CMK (cell line): ENCODE measurements at regions not wholly inside any gene's neighbourhood (a gene's known extent, or its start where the extent isn't known, plus 50 kb on each side); places are given as distances from the start of the nearest gene placed in this dataset.

Source experiments
- DNase-seq: peaks from one replicate; pipeline ENCODE4 v3.0.0-alpha.2; 2010; ENCODE audit warnings: low read depth

GRCh38 chr2:2993172-2993692, 384.4 kb downstream of the EIPR1 start:
- no peak for DNase-seq

GRCh38 chr2:2992634-2993033, 385.0 kb downstream of the EIPR1 start:
- DNase-seq, result no peak

GRCh38 chr2:2985020-2985419, 392.6 kb downstream of the EIPR1 start:
- no peak for DNase-seq

- DNase-seq, result no peak
These were observed 396.6 kb downstream of the EIPR1 start for GRCh38 chr2:2981000-2981399.

GRCh38 chr2:2974982-2975381, 402.6 kb downstream of the EIPR1 start:
- DNase-seq, result no peak

- no peak for DNase-seq
These were observed 417.0 kb downstream of the EIPR1 start for GRCh38 chr2:2960441-2961133.

GRCh38 chr2:2950403-2950952, 427.1 kb downstream of the EIPR1 start:
- DNase-seq, result no peak

- no peak for DNase-seq
These were observed 430.2 kb downstream of the EIPR1 start for GRCh38 chr2:2947406-2947805.

- no peak for DNase-seq
These were observed 434.7 kb downstream of the EIPR1 start for GRCh38 chr2:2942906-2943305.

- DNase-seq, result no peak
These were observed 435.4 kb downstream of the EIPR1 start for GRCh38 chr2:2942225-2942624.

- DNase-seq, result no peak
These were observed 436.4 kb downstream of the EIPR1 start for GRCh38 chr2:2941205-2941604.

- no peak for DNase-seq
These were observed 436.9 kb downstream of the EIPR1 start for GRCh38 chr2:2940702-2941101.

GRCh38 chr2:2940061-2940460, 437.6 kb downstream of the EIPR1 start:
- no peak for DNase-seq

GRCh38 chr2:2939078-2939795, 438.4 kb downstream of the EIPR1 start:
- DNase-seq, result no peak

GRCh38 chr2:2938481-2938880, 439.1 kb downstream of the EIPR1 start:
- no peak for DNase-seq

- DNase-seq, result no peak
These were observed 442.0 kb downstream of the EIPR1 start for GRCh38 chr2:2935445-2936149.

GRCh38 chr2:2933426-2933825, 444.2 kb downstream of the EIPR1 start:
- DNase-seq, result no peak

- no peak for DNase-seq
These were observed 444.8 kb downstream of the EIPR1 start for GRCh38 chr2:2932692-2933305.

GRCh38 chr2:2932189-2932588, 445.4 kb downstream of the EIPR1 start:
- no peak for DNase-seq

- DNase-seq, result no peak
These were observed 446.1 kb downstream of the EIPR1 start for GRCh38 chr2:2931318-2932075.

GRCh38 chr2:2930841-2931240, 446.8 kb downstream of the EIPR1 start:
- DNase-seq, result no peak

- DNase-seq, result no peak
These were observed 450.8 kb downstream of the EIPR1 start for GRCh38 chr2:2926858-2927175.
